ENCODE measurements at regions not wholly inside any gene's neighbourhood (a gene's known extent, or its start where the extent isn't known, plus 50 kb on each side); places are given as distances from the start of the nearest gene placed in this dataset.

DNA sequence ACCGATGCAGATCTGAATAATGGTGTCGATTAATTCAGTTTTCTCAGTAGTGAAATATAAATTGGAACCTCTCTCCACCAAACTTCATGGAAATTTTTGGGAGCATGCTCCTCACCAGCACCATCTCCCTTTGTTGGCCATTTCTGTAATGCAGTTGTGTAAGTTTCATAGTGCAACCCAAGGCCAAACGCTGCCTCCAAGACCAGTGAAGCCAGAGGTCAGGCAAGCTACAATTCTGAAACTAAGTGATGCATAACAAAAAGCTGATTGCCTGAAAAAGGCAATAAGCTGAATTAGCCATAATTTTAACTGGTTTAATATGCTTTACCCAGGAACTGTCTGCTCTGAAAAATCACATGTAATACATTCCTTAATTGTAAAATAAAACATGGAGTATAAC lies 138.3 kb upstream of the TACR1 start:
- TF ChIP-seq, protein P1, sequence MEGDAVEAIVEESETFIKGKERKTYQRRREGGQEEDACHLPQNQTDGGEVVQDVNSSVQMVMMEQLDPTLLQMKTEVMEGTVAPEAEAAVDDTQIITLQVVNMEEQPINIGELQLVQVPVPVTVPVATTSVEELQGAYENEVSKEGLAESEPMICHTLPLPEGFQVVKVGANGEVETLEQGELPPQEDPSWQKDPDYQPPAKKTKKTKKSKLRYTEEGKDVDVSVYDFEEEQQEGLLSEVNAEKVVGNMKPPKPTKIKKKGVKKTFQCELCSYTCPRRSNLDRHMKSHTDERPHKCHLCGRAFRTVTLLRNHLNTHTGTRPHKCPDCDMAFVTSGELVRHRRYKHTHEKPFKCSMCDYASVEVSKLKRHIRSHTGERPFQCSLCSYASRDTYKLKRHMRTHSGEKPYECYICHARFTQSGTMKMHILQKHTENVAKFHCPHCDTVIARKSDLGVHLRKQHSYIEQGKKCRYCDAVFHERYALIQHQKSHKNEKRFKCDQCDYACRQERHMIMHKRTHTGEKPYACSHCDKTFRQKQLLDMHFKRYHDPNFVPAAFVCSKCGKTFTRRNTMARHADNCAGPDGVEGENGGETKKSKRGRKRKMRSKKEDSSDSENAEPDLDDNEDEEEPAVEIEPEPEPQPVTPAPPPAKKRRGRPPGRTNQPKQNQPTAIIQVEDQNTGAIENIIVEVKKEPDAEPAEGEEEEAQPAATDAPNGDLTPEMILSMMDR (conservative IDR thresholded peaks at IDR 0.05; ENCODE audit: low read length) = no peak
- H3K4me3 ChIP-seq (ENCODE audit: low read length) = no peak overlapping the region
- no peak for DNase-seq (ENCODE audit: low read depth)

DNA sequence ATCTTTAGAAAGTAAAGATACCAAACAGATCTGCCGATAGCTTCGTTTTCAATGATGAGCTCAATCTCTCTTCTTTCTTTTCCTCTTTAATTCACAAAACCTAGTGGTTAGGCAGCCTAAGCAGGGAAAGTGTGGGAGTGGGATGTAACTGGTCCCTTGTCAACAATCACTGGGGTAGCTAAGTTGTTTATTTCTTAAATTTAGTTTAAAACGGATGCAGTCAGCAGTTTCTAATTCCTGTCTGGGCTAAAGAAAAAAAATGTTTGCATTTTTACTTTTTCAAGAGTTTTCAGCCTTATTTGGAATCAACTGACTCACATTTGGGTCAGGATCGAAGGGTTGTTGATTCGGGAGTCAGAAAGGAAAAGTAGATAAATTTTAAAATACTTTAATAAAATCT lies 137.7 kb upstream of the TACR1 start:
- no peak overlapping the region for H3K4me3 ChIP-seq (ENCODE audit: low read length)

DNA sequence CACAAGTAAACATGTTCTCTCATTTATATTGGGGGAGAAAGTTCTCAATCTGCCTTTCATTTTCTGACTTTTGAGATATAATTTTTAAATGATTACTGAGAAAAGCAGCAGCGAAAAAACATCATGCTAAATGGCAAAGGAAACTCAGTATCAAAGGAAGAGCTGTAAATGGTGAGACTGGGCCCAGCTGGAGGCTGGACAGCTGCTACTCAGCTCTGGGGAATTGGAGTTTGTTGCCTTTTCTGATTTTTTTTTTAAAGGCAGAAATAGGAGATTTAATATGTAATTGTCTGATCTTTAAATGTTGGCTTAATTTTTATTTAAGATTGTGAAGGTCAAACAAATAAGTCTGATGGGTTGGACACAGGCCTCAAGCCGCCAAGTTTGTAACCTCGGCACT lies 137.1 kb upstream of the TACR1 start:
- TF ChIP-seq, protein P1 (conservative IDR thresholded peaks at IDR 0.05; ENCODE audit: low read length) = no peak
- no peak for DNase-seq (ENCODE audit: low read depth)
- no peak overlapping the region for H3K4me3 ChIP-seq (ENCODE audit: low read length)

More for the DNA sequence above, 137.7 kb upstream of the TACR1 start:
- DNase-seq (ENCODE audit: low read depth) = no peak
- TF ChIP-seq, protein P1 (conservative IDR thresholded peaks at IDR 0.05; ENCODE audit: low read length) = no peak

DNA sequence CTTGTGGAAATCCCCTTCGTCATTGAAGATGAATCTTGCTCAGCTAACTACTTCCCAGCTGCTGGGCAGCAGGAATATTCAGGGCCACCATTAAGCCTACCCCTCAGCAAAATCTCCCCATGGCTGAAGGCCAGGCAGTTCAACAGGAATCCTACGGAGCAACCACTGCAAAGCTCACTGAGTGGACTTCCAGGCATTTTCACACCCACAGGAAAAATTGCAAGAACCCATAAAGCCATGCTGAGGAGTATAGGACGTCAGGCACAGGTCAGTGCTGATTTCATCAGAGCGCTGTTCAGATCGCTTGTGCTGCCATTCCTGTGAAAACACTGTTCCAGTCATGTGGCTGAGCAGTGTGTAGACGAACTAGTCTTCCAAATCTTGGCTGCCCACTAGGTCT lies 134.8 kb upstream of the TACR1 start:
- no peak overlapping the region for H3K4me3 ChIP-seq (ENCODE audit: low read length)
- no peak for DNase-seq (ENCODE audit: low read depth)
- TF ChIP-seq, protein P1 (conservative IDR thresholded peaks at IDR 0.05; ENCODE audit: low read length) = no peak

DNA sequence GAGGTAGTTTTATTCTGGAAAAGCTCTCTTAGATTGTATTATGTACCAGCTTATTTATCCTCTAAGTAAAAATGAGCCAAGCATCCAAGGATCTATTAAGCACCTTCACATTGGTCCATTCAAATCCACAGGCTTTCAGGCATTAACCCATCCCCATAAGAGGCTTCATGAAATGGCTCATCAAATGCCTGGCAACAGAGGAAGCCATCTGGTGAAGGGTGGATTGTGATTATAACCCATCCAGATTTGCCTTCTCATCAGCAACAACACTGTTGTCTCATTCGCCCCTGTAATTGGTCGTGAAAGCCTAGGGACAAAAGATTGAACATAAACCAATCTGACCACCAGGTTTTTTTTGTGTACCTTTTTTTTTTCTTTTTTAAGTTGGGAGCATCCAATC lies 134.3 kb upstream of the TACR1 start:
- TF ChIP-seq, protein P1 (conservative IDR thresholded peaks at IDR 0.05; ENCODE audit: low read length) = no peak
- no peak overlapping the region for H3K4me3 ChIP-seq (ENCODE audit: low read length)
- no peak for DNase-seq (ENCODE audit: low read depth)

DNA sequence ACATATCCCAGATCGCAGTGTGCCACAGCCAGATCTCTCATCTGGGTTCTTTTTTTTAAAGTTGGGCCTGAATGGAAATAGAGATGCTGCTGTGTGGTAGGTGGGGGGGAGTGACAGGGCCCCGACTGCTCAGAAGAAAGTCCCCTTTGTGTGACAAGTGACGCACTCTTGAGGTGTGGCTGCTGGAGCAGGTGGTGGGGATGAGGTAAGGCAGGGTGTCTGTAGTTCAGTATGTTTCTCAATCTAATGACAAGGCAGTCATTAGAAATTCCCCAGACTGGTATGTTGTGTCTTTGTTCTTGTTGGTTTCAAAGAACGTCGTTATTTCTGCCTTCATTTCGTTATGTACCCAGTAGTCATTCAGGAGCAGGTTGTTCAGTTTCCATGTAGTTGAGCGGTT lies 128.8 kb upstream of the TACR1 start:
- TF ChIP-seq, protein P1 (conservative IDR thresholded peaks at IDR 0.05; ENCODE audit: low read length) = no peak

DNA sequence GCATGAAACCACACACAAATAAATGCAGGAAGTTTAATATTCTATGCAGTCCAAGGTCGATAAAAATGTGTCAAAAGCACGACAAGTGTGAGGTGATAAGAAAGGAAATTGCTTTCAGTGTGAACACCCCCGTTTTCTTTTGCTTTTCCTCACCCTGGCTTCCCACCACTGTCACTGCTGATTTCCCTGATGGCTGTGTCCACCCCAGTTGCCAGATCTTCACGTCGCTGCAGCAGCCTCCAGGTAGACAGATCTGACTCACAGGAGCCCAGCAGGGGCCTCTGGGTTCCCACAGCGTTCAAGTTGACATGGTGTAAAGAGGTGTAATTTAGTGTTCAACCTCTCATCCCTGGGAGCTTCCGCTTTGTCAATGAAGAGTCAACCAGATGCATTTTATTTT lies 128.0 kb upstream of the TACR1 start:
- H3K4me3 ChIP-seq (ENCODE audit: low read length) = no peak overlapping the region
- no peak for DNase-seq (ENCODE audit: low read depth)
- TF ChIP-seq, protein P1 (conservative IDR thresholded peaks at IDR 0.05; ENCODE audit: low read length) = no peak

More for the DNA sequence above, 128.8 kb upstream of the TACR1 start:
- H3K4me3 ChIP-seq (ENCODE audit: low read length) = no peak overlapping the region
- DNase-seq (ENCODE audit: low read depth) = no peak

All from AG10803 (cell line).